MM.1S (cell line): ENCODE measurements at regions not wholly inside any gene's neighbourhood (a gene's known extent, or its start where the extent isn't known, plus 50 kb on each side); places are given as distances from the start of the nearest gene placed in this dataset.

Source experiments
- CTCF ChIP-seq: fragments of 300-600 bp; sonication (generic); IDR thresholded peaks from 2 replicates; pipeline ENCODE4 v1.5.1; 2016; ENCODE audit warnings: antibody characterized with exemption, low read length, mixed read lengths
- EZH2 ChIP-seq: fragments of 300-600 bp; sonication (generic); optimal IDR thresholded peaks from 2 replicates; pipeline ENCODE3; 2017; ENCODE audit warnings: low read depth, mild to moderate bottlenecking, antibody characterized with exemption, low read length, mixed read lengths
- EZH2phosphoT487 ChIP-seq: fragments of 300-600 bp; sonication (generic); IDR thresholded peaks from 2 replicates; pipeline ENCODE4 v1.6.1; 2018; ENCODE audit warnings: antibody characterized with exemption, low read length

GRCh38 chr2:145812165-145812554 is 1292.2 kb upstream of the ZEB2 start:
- TF ChIP-seq CTCF (no peak), EZH2 (no peak), EZH2phosphoT487 (no peak)
